ENCODE measurements at regions not wholly inside any gene's neighbourhood (a gene's known extent, or its start where the extent isn't known, plus 50 kb on each side); places are given as distances from the start of the nearest gene placed in this dataset.
"Not testable (repeated sequence)": the region's sequence is repeated elsewhere in the genome, so short reads cannot be mapped to it uniquely, and the experiment has no call there.

DNA sequence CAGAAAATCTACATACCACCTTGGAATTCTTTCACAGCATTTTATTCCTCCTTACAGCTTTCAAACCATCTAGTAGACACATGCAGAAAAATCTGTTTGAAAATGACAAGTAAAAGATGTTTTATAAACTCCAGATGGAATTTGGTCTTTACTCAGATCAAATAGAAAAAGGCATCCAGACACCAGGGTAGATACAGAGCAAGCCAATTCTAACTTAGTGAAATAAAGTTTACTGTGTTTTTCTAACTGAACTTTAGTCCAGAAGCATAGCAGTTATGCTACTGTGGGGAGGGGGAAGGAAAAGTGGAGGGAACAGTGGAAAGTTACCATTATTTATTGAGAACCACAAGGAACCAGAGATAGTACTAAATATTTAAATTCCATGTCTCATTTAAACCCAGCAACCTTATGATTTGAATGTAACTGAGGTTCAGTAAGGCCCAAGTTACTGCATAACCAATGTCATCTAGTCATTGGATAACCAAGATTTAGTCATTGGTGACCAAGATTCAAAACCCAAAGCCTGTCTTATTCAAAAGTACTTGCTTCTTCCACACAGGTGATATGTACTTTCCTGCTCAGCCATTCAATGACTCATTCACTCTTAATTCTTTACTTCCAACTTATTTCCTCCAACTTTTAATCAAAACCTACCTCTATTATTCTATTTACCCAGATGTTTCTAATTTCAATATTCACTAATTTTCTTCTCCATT, 57.7 kb downstream of the RAD51AP2 start:
- FAIRE-seq, result no peak

DNA sequence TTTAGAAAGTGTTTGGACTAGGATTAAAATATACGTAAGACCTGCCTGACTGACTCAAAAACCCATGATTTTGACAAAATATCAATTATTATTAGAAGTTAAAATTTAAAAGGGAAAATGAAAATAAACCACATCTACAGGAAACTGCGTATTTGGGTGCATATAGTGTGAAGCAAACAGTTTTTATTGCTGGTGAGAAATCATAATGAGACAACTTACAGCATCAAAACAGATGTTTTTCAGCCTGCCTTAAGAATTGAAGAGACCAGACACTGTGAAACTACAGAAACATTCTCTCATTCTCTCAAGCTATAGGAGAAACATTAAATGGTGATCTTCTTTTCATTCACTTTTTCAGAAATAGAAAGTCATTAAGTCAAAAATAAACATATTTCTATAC, 62.9 kb downstream of the RAD51AP2 start:
- FAIRE-seq, result no peak

DNA sequence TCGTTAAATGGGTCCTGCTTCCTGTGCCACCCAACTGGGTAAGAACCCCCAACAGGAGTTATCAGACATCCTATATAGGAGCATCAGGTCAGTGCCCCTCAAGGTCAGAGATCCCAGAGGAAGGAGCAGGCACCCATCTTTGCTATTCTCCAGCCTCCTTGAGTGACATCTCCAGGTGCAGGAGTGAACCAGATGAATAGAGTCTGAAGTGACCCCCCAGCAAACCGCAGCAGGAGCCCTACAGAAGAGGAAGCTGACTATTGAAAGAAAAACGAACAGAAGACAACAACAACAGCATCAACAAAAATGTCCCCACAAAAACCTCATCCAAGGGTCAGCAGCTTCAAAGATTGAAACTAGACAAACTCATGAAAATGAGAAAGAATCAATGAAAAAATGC, 72.0 kb downstream of the RAD51AP2 start:
- not testable (repeated sequence) for FAIRE-seq

DNA sequence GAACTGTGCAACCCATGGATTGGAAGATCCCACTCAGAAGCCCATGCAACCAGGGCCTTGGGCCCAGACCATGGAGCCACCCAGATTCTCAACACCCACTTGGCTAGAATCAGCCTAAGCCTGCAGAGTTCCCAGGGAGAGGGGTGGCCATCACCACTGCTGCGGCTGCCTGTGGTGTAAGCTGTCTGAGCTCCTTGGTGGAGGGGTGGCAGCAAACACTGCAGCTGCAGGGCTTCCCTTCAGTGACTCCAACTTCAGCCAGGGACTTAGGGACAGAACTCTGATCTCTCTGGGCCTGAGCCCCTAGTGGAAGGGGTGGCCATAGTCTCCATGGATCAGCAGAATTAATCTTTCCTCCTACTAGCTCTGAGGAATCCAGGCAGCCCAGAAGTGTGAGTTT, 72.5 kb downstream of the RAD51AP2 start:
- no peak for FAIRE-seq

DNA sequence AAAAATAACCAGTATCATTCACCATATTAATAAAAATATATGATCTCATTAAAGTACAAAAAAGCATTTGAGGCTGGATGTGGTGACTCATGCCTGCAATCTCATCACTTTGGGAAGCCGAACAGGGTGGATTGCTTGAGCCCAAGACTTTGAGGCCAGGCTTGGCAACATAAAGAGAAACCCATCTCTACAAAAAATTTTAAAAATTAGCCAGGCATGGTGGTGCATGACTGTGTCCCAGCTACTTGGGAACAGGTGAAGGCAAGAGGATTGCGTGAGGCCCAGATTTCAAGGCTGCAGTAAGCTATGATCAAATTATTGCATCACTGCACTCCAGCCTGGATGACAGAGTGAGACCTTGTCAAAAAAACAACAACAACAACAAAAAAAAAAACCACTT, 75.9 kb downstream of the RAD51AP2 start:
- FAIRE-seq, result no peak

DNA sequence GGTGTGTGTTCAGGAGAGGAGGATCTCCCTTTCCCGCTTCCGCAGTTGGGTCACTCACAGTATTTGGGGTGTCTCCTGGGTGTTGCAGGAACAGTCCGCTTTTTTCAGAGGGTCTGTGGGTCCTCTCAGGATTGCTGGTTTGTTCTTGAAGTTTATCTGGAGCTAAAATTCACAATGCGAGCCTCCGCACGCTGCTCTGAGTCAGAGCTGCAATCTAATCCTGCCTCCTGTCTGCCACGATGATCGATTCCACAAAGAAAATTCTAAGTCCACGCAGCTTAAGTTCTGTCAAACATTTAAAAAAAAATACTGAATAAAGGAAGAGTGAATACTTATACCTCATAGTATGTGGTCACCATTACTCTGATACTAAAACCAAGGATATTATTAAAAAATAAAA, 76.5 kb downstream of the RAD51AP2 start:
- no peak for FAIRE-seq

DNA sequence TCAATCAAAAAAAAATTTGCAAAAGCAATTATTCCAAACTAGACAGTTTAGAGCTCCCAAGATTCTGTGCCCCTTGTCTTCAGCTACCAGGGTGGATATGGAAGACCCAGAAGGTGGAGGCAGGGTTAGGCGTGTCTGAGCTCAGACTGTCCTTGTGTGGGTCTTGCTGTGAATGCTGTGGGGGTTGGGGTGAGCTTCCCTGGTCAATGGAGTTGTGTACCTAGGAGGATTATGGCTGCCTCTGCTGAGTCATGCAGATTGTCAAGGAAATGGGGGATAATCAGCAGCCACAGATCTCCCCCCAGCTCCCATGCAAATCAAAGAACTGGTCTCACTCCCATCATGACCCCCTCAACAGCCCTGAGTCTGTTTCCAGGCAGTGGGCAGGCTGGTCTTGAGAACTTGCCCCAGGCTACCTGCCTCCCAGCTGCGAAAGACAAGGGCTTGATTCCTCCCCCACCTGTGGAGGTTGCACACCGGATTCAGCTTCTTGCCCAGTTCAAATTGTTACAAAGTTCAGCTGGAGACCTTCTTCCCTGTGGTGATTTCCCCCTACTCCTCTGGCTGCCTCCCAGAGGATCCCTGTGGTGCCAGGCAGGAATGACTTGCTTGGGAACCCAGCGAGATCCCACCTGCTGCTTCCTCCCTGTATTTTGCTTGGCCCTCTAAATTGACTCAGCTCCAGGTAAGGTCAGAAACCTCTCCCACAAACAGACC, 77.0 kb downstream of the RAD51AP2 start:
- FAIRE-seq, result no peak

DNA sequence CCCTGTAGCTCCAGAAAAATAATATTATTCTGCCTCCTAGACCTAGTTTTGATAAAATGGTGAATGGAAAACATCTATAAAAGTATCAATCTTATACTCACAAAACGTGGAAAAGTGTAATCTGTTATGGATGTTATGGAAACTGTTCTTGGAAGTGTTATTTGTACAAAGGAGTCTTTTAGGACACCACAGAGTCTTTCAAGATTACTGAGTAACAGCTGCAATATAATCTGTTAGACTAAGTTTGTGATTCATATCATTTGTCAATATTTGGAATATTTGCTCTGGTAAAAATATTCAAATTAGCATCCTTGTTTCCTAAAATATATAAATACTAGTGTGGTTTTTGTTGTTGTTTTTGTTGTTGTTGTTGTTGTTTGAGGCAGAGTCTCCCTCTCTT, 87.9 kb downstream of the RAD51AP2 start:
- FAIRE-seq, result no peak

DNA sequence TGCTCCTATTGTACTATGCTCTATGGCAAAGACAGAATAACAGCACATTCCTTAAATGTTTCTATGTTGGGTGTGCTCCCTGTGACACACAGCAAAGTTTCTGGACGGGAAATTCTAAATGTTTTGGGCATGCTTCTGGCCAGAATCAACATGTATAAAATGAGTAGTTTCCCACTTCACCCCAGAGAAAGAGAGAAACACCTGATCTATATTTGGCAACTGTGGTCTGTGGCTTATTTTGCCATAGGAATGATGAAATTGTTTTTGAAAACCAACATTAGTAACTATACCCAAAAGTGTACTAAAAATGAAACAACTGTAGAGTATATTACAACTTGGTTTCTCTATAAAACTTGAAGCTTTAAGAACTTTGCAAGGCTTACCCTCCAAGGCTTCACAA, 89.1 kb downstream of the RAD51AP2 start:
- FAIRE-seq, result no peak

DNA sequence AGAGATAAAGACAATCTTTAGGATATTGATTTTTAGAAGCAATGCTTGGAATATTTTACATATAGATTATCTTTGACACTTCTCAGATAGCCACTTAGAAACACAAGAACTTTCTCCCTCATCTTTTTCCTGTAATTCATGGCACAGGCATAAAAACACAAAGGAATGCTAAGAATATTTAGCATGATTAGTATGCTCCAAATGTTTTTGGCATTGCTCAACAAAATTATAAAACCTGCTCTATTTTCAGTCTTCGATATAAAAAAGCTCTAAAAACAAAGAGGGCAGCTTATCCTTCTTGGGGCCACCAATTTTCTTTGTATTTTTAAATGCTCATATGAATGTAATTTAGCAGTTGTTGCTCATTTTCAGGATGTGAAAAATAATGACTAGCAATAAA, 90.8 kb downstream of the RAD51AP2 start:
- FAIRE-seq, result no peak

DNA sequence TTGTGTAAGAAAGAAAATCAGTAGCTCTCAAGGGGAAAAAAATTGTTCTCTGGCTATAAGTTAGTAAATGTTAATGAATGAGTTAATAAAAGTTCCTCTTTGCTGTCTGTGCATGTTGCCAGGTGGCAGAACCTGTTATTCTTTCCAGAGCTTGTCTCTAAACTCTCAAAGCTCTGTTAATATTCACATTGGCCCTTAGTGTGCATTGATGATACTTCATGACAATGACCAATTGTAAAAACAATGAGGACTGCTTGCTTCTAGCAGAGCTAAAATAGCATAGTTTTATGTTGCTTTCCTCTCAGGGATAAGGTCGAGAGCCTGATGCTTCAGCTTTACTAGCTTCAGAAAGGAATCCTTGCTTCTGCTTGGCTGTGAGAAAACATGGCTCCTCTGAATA, 91.5 kb downstream of the RAD51AP2 start:
- FAIRE-seq, result no peak

DNA sequence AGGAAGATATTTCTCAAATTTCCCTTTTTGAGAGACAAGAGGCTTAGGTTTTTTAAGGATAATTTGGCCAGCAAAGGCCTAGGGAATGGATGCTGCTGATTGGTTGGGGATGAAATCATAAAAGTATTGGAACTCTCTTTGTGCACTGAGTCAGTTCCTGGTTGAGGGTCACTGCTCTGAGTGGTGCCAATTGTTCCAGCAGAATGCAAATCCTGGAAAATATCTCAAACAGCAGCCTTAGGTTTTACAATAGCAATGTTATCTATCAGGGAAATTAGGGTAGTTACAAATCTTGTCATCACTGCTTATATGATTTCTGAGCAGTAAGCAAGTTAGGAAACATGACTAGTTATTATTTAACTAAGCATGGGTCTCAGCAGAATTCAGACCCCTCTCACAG, 96.2 kb downstream of the RAD51AP2 start:
- FAIRE-seq, result no peak

DNA sequence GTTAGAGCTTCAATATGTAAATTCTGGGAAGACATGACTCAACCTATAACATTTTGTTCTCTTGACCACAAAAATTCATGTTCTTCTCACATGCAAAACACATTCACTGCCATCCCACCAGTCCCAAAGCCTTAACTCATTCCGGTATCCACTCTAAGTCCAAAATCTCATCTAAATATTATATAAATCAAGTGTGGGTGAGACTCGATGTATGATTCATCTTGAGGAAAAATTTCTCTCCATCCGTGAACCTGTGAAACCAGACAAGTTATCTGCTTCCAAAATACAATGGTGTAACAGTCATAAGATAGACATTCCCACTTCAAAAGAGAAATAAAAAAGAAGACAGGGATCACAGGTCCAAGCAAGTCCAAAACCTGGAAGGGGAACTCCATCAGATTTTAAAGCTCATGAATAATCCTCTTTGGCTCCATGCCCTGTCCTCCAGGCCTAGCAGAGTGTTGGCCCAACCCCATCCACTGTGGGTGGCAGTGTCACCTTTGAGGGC, 101.3 kb downstream of the RAD51AP2 start:
- no peak for FAIRE-seq

DNA sequence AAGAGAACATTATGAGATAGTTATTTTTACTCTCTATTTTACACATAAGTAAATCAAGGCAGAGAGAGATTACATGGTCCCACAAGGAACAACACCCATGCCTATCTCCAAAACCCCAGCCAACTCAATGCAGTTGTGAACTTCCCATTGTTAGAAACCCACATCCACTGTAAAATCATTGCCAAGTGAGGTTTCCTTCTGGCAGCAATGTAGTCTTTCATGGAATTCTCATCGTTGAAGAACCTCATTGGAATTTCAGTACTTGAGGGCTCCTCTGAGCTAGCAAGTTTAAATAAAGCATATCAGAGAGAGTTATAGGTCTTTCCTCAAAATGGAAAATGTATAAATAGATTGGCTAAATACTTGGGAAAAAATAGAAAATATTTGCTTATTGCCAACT, 105.2 kb downstream of the RAD51AP2 start:
- no peak for FAIRE-seq

DNA sequence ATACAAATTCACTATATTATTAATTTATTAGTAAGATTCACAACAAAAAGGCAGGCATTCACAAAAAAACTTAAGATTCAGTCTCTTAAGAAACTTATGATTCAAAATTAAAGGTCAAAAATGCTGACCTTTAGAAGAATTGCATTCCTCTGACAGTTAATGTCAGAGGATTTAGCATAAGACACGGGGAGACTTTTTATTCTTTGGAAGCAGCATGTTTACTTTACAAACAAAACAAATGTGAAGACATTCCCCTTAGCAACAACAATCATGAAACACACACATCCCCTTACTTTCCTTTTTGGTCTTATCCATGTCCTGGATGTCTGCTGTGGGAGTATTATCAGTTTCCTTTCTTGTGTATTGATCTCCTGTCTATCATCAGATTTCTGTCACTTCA, 117.1 kb downstream of the RAD51AP2 start:
- no peak for FAIRE-seq

DNA sequence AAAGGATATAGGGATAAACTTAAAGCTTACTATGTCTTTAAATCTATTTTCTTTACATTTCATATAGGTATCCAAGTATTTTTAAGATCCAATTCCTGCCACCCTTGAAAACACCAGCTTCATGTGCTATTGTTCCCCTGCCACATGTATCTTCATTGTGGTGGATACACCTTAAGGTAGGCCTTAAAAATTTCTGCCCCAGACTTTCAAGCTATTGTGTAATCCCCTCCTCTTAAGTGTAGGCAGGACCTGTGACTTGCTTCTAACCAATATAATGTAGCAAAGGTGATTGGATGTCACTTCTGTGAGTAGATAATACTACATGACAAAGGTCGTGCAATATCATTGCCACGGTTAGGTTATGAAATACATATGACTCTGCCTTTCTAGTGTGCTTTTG, 119.5 kb downstream of the RAD51AP2 start:
- no peak for FAIRE-seq

DNA sequence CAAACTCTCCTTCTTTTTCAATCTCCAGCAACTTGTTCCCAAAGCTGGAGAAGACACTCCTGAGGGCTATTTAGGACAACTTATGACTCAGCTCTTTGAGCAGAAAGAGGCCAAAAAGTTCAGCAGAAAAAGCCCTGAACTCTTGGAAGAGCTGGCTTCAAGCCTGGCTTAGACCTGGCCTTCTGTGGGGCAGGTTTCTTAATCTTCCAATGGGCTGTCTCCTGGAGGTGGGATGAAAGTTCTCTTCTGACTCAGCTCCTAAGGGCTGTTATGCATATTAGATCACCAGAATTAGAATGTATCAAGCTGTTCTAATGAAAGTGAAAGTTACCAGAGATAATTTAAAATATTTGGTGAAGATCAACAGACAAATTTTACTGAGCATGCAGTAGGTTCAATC, 129.4 kb downstream of the RAD51AP2 start:
- FAIRE-seq, result no peak

DNA sequence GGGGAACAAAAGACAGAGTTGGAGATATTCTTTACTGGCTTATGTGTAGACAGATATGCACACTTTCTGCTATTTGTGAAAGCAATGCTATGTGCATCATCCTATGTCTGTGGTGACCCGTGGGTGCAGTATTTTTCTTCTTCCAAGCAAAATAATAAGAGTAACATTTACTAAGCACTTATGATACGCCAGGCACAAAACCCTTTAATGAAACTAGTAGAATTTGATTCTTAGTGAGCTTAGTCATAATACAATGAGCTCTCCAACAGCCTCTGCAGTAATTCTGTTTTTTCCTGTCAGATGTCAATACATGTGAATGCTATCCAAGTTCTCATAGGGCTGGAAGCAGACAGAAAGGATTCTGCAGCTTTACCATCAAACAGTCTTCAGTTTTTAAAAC, 130.6 kb downstream of the RAD51AP2 start:
- FAIRE-seq, result no peak

DNA sequence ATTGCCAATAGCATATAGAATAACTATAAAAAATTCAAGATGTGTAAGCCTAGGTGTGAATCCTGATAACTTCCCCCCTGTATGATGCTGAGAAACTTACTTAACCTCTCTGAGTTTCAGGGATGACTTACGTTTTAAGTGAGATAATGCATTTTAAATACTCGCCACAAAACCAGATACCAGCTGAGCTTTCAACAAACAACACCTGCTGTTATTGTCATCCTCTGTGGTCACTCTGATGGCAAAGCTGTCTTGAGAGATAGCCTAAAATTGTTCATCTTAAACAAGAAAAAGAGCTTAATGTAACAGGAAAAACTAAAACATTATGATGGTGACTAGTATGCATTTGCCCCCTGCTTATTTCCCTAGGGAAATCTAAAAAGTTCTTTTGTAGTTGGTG, 131.5 kb downstream of the RAD51AP2 start:
- FAIRE-seq, result no peak

DNA sequence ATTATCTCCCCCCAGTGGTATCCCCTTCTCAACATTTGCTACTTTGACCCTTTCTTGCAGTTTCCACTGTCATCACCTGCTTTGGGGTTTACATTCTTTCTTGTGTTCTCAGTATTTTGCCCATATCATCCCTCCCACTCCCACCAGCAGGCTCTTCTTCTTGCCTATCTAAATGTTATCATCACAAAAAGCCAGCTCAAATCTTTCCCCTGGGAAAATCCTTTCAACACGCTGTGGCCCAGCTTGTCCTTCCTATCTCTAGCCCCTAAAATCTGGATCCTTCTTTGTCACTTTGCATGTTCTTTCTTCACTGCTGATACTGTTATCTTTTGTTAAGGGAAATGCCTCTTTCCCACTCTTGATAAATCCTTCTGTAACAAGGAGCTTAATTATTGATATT, 138.2 kb downstream of the RAD51AP2 start:
- FAIRE-seq, result no peak

DNA sequence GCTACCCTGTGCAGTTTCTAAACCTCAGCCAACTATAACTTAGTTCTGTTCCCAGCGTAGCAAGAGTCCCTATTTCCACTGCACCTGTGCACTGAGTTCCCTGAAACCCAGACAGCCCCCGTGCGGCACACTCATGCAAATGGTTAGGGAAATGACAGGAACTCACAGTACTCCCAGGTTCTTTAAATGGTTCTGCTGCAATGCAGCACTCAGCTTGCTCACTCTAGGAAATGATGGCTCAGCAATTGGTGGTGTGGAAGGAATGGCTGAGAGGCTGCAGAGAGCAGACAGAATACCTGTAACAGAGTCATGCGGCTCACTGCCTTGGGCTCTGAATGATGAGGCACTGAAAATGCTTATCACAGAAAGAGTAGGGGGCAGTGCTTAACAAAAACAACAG, 143.0 kb downstream of the RAD51AP2 start:
- FAIRE-seq, result no peak

DNA sequence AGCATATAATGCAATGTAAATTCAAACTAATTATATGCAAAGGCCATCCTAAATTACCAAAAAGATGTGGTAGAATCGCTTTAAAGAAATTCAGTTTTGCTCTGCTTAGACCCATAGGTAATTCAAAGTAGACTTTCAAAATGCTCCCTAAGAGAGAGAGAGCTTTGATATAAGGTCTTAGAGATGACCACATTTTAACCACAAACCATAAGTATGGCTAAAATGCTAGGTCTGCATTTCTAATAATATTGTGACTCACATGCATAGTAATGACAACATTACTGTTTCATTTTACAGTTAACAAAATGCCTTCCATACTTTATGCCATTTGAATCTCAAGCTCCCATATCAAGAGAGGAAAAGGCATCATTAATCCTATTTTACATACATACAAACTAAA, 144.5 kb downstream of the RAD51AP2 start:
- no peak for FAIRE-seq

DNA sequence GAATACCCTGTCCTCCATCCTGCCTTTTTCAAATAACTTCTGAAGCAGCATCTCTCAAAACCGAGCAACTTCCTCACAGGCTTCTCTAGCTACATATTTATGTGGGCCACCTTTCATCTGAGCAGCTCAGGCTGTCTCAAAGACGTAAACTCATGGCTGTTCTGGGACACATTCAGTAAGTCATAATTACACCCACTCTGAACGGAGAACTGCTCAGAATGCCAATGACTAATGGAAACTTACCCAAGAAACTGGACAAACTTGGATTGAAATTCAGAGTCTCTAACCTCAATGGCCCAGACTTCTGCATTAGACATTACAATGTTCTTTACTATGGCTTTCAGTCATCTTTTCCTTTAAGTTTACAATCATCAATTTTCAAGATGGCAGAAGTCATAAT, 145.2 kb downstream of the RAD51AP2 start:
- FAIRE-seq, result no peak

DNA sequence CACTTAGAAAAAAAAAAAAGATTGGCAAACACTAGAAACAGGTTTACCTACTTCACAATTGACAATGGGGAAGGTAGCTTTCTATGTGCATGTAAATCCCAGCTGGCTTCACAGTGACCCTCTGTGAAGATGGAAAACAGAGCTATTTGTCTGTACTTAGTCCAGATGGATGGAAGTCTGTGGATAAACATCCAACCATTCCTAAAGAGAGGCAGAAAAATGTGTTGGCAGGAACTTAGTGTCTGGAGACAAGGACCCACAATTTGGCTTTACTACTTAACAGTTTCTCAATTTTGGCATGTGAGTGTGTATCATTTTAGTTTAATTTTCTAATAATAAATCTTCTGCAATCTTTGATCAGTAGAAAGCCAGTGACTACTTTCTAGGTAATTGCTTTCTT, 154.4 kb downstream of the RAD51AP2 start:
- no peak for FAIRE-seq

DNA sequence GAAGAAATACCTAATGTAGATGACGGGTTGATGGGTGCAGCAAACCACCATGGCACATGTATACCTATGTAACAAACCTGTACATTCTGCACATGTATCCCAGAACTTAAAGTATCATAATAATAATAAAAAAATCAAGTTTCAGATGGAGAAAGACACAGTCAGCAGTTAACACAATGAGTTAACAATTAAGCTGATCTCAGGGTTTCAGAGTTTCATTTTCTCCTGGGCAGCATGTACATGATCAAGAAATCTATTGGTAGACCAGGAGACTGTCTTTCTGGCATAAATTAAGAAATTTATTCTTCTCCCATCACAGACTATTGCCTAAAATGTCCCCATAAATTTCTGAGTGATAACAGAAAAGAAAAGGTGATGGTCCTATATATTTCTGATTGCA, 155.3 kb downstream of the RAD51AP2 start:
- FAIRE-seq, result no peak

Data from A204.1 (cell line).